ENCODE measurements at regions not wholly inside any gene's neighbourhood (a gene's known extent, or its start where the extent isn't known, plus 50 kb on each side); places are given as distances from the start of the nearest gene placed in this dataset.

DNA sequence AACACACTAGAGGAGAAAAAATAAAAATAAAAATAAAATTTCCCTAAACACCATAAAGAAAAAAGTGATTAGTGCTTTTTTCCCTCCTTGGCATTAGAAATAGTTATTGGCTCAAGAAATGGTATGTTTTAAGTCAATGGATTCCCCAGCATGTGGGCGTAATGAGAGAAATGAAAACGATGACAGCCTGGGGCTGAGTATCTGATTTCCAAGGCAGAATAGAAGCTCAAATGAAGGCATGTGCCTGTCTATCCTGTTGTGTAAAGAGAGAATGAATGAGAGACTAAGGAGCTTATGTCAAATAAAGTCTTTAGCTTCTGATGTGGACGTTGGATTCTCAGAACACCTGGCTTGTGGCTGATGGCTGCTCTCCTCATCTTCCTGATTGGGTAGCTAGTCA, 1408.4 kb upstream of the TMEM132C start:
- ATAC-seq (ENCODE audit: low read depth in 2 of 2), result no peak
- Mint-ChIP-seq H3K27me3 (no peaks in the 10 kb centered on the region), H3K4me1 (peaks cover 0 to 3% (median 0%) of the 10 kb centered on the region in 4 donors), H3K27ac (no peak overlapping the region), H3K9me3 (peaks cover 0 to 6% (median 3%) of the 10 kb centered on the region in 7 donors), H3K4me3 (no peak overlapping the region), H3K36me3 (no peaks in the 10 kb centered on the region)
- H3K4me1 ChIP-seq (ENCODE audit: control insufficient read depth, insufficient read depth, low read length, poor library complexity, severe bottlenecking), result no peaks in the 10 kb centered on the region
- DNase-seq, result no peak
- no peak overlapping the region for H3K4me3 ChIP-seq (ENCODE audit: low read depth, low read length)
- no peak overlapping the region for H3K27ac ChIP-seq (ENCODE audit: insufficient read depth, low read length, poor library complexity, severe bottlenecking)
- H3K36me3 ChIP-seq (ENCODE audit: control insufficient read depth, insufficient read depth, low read length), result no peaks in the 10 kb centered on the region
- H3K9me3 ChIP-seq (ENCODE audit: control insufficient read depth in 2 of 2, low read length in 2 of 2), result no peaks in the 10 kb centered on the region
- H3K27me3 ChIP-seq (ENCODE audit: control insufficient read depth, insufficient read depth, low read length), result no peaks in the 10 kb centered on the region

DNA sequence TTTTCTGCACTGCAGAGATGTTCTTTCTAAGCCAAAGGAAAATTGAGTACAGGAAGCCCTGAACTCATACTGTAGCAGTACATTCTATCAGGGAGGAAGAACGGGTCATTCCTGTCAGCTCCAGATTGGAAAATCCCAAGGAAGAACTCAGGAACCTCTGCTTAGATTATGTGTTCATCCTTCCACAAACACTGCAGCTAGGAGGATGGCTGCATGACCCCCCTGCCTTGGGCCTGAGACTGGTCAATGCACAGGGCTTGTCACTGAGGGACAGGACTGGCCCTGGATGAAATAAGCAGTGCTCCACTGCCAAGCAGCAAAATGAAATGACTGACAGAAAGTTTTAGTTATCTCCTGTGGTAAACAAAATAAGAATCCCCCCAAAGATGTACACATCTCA, 1406.8 kb upstream of the TMEM132C start:
- no peaks in the 10 kb centered on the region for H3K36me3 Mint-ChIP-seq
- no peak overlapping the region for H3K4me3 ChIP-seq (ENCODE audit: low read depth, low read length)
- no peaks in the 10 kb centered on the region for H3K27me3 Mint-ChIP-seq
- H3K27me3 ChIP-seq (ENCODE audit: control insufficient read depth, insufficient read depth, low read length), result no peaks in the 10 kb centered on the region
- H3K9me3 ChIP-seq (ENCODE audit: control insufficient read depth in 2 of 2, low read length in 2 of 2), result no peaks in the 10 kb centered on the region
- H3K9me3 Mint-ChIP-seq, result peaks cover 0 to 8% (median 1%) of the 10 kb centered on the region in 7 donors
- ATAC-seq (ENCODE audit: low read depth in 2 of 2) (no peak), DNase-seq (no peak)
- H3K36me3 ChIP-seq (ENCODE audit: control insufficient read depth, insufficient read depth, low read length), result no peaks in the 10 kb centered on the region
- no peaks in the 10 kb centered on the region for H3K4me1 Mint-ChIP-seq
- H3K4me1 ChIP-seq (ENCODE audit: control insufficient read depth, insufficient read depth, low read length, poor library complexity, severe bottlenecking), result no peaks in the 10 kb centered on the region
- H3K4me3 Mint-ChIP-seq, result no peak overlapping the region
- no peak overlapping the region for H3K27ac ChIP-seq (ENCODE audit: insufficient read depth, low read length, poor library complexity, severe bottlenecking)
- no peak overlapping the region for H3K27ac Mint-ChIP-seq

GRCh38 chr12:126862500-126862899, 1404.5 kb upstream of the TMEM132C start:
- ATAC-seq (ENCODE audit: low read depth in 2 of 2) (no peak), DNase-seq (no peak)
- H3K36me3 Mint-ChIP-seq, result no peaks in the 10 kb centered on the region
- no peaks in the 10 kb centered on the region for H3K27me3 Mint-ChIP-seq
- Histone ChIP-seq H3K4me1 (ENCODE audit: control insufficient read depth, insufficient read depth, low read length, poor library complexity, severe bottlenecking) (no peaks in the 10 kb centered on the region), H3K36me3 (ENCODE audit: control insufficient read depth, insufficient read depth, low read length) (no peaks in the 10 kb centered on the region), H3K4me3 (ENCODE audit: low read depth, low read length) (no peak overlapping the region), H3K27ac (ENCODE audit: insufficient read depth, low read length, poor library complexity, severe bottlenecking) (no peak overlapping the region), H3K27me3 (ENCODE audit: control insufficient read depth, insufficient read depth, low read length) (no peaks in the 10 kb centered on the region), H3K9me3 (ENCODE audit: control insufficient read depth in 2 of 2, low read length in 2 of 2) (no peaks in the 10 kb centered on the region)
- H3K4me3 Mint-ChIP-seq, result no peak overlapping the region
- no peaks in the 10 kb centered on the region for H3K4me1 Mint-ChIP-seq
- no peak overlapping the region for H3K27ac Mint-ChIP-seq
- peaks cover 0 to 12% (median 3%) of the 10 kb centered on the region in 7 donors for H3K9me3 Mint-ChIP-seq

DNA sequence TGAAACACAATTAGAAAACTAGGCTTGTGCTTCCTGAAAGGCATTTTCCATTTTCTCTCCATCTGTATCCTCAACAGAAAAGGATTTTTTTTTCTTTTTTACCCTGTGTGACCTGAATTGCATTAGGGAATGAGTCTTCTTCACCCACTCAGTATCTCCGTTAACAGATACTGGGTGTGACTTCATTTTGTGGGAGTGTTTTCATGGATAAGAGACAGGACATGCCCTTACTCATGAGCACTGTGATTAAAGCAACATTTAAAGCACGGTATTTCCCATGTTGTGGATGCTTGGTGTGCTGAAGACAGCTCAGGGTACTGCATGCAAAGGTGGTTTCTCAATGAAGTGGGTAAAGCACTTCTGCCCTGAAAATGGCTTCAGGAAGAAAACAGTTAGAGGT, 1397.3 kb upstream of the TMEM132C start:
- no peak for DNase-seq
- no peak overlapping the region for H3K4me3 Mint-ChIP-seq
- no peaks in the 10 kb centered on the region for H3K27me3 Mint-ChIP-seq
- no peak overlapping the region for H3K27ac Mint-ChIP-seq
- Histone ChIP-seq H3K4me3 (ENCODE audit: low read depth, low read length) (no peak overlapping the region), H3K27ac (ENCODE audit: insufficient read depth, low read length, poor library complexity, severe bottlenecking) (no peak overlapping the region), H3K4me1 (ENCODE audit: control insufficient read depth, insufficient read depth, low read length, poor library complexity, severe bottlenecking) (no peaks in the 10 kb centered on the region), H3K9me3 (ENCODE audit: control insufficient read depth in 2 of 2, low read length in 2 of 2) (peaks cover 0 to 2% of the 10 kb centered on the region in 2 experiments), H3K36me3 (ENCODE audit: control insufficient read depth, insufficient read depth, low read length) (no peaks in the 10 kb centered on the region), H3K27me3 (ENCODE audit: control insufficient read depth, insufficient read depth, low read length) (no peaks in the 10 kb centered on the region)
- ATAC-seq (ENCODE audit: low read depth in 2 of 2), result no peak
- H3K4me1 Mint-ChIP-seq, result no peaks in the 10 kb centered on the region
- peaks cover 0 to 6% (median 0%) of the 10 kb centered on the region in 7 donors for H3K9me3 Mint-ChIP-seq
- no peaks in the 10 kb centered on the region for H3K36me3 Mint-ChIP-seq

GRCh38 chr12:126873701-126874100, 1393.3 kb upstream of the TMEM132C start:
- Mint-ChIP-seq H3K4me1 (no peaks in the 10 kb centered on the region), H3K36me3 (no peaks in the 10 kb centered on the region), H3K4me3 (no peak overlapping the region), H3K27me3 (no peaks in the 10 kb centered on the region), H3K27ac (no peak overlapping the region), H3K9me3 (peaks cover 0 to 2% (median 0%) of the 10 kb centered on the region in 7 donors)
- no peak for DNase-seq
- Histone ChIP-seq H3K27ac (ENCODE audit: insufficient read depth, low read length, poor library complexity, severe bottlenecking) (no peak overlapping the region), H3K27me3 (ENCODE audit: control insufficient read depth, insufficient read depth, low read length) (no peaks in the 10 kb centered on the region), H3K36me3 (ENCODE audit: control insufficient read depth, insufficient read depth, low read length) (no peaks in the 10 kb centered on the region), H3K4me3 (ENCODE audit: low read depth, low read length) (no peak overlapping the region), H3K9me3 (ENCODE audit: control insufficient read depth in 2 of 2, low read length in 2 of 2) (peaks cover 0 to 2% of the 10 kb centered on the region in 2 experiments), H3K4me1 (ENCODE audit: control insufficient read depth, insufficient read depth, low read length, poor library complexity, severe bottlenecking) (no peaks in the 10 kb centered on the region)
- ATAC-seq (ENCODE audit: low read depth in 2 of 2), result no peak

DNA sequence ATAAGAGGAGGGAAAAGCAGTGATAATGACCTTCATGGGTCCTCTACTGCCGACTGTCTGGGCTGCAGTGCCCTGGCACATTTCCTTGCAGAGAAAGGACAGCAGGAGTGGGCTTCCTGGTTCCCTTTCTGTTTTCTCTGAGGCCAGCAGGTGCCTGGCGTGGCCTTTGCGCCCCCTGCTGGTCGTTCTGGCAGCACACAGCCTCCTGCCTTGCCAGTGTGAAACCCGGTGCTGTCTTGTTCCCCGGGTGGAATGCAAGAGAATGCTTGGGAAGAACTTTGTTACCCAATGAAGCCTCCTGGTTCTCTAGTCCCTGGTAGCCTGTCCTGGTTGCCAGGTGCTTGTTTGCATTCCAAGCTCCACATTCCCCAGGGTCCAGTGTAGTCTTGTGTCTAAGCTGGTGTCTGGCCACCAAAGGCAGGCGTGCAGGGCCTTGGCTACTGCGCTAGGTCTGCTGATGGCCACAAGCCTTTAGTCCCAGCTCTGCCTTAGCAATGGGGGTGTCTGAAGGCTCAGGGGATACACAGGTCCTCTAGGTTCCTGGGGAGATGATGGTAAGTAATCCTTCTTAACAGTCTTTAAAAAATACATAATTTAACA, 1392.4 kb upstream of the TMEM132C start:
- Mint-ChIP-seq H3K36me3 (no peaks in the 10 kb centered on the region), H3K27me3 (no peaks in the 10 kb centered on the region), H3K27ac (peak overlapping the region in 1 of 3 donors; percentile 52), H3K4me1 (no peaks in the 10 kb centered on the region), H3K9me3 (peaks cover 0 to 2% (median 0%) of the 10 kb centered on the region in 7 donors), H3K4me3 (no peak overlapping the region)
- Histone ChIP-seq H3K36me3 (ENCODE audit: control insufficient read depth, insufficient read depth, low read length) (no peaks in the 10 kb centered on the region), H3K9me3 (ENCODE audit: control insufficient read depth in 2 of 2, low read length in 2 of 2) (peaks cover 0 to 2% of the 10 kb centered on the region in 2 experiments), H3K4me3 (ENCODE audit: low read depth, low read length) (no peak overlapping the region), H3K27ac (ENCODE audit: insufficient read depth, low read length, poor library complexity, severe bottlenecking) (no peak overlapping the region), H3K27me3 (ENCODE audit: control insufficient read depth, insufficient read depth, low read length) (no peaks in the 10 kb centered on the region), H3K4me1 (ENCODE audit: control insufficient read depth, insufficient read depth, low read length, poor library complexity, severe bottlenecking) (no peaks in the 10 kb centered on the region)
- DNase-seq, result peak; percentile 8 to 27 (median 26)
- ATAC-seq (ENCODE audit: low read depth in 2 of 2), result no peak

DNA sequence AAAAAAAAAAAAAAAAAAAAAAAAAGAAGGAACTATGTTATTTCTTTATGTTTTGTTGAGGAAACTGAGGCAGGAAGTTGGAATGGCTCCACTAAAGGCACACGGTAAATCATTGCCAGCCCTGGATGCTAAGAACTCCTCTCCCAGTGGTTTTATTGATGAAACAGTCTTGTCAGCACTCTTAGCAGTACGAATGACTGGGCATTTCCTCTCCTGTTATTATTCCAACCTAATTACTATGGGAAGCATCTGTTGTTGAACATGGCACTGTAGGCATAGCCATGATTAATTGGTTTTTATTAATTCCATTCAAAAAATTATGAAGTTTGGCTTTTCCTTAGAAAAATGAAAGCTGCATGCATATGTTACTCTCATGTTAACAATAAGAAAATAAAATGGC, 1387.1 kb upstream of the TMEM132C start:
- H3K36me3 Mint-ChIP-seq, result no peaks in the 10 kb centered on the region
- peaks cover 0 to 4% (median 0%) of the 10 kb centered on the region in 7 donors for H3K9me3 Mint-ChIP-seq
- Histone ChIP-seq H3K27me3 (ENCODE audit: control insufficient read depth, insufficient read depth, low read length) (no peaks in the 10 kb centered on the region), H3K36me3 (ENCODE audit: control insufficient read depth, insufficient read depth, low read length) (no peaks in the 10 kb centered on the region), H3K4me1 (ENCODE audit: control insufficient read depth, insufficient read depth, low read length, poor library complexity, severe bottlenecking) (no peaks in the 10 kb centered on the region), H3K9me3 (ENCODE audit: control insufficient read depth in 2 of 2, low read length in 2 of 2) (no peaks in the 10 kb centered on the region), H3K27ac (ENCODE audit: insufficient read depth, low read length, poor library complexity, severe bottlenecking) (no peak overlapping the region), H3K4me3 (ENCODE audit: low read depth, low read length) (no peak overlapping the region)
- no peaks in the 10 kb centered on the region for H3K27me3 Mint-ChIP-seq
- ATAC-seq (ENCODE audit: low read depth in 2 of 2) (no peak), DNase-seq (no peak)
- no peak overlapping the region for H3K4me3 Mint-ChIP-seq
- no peaks in the 10 kb centered on the region for H3K4me1 Mint-ChIP-seq
- no peak overlapping the region for H3K27ac Mint-ChIP-seq

DNA sequence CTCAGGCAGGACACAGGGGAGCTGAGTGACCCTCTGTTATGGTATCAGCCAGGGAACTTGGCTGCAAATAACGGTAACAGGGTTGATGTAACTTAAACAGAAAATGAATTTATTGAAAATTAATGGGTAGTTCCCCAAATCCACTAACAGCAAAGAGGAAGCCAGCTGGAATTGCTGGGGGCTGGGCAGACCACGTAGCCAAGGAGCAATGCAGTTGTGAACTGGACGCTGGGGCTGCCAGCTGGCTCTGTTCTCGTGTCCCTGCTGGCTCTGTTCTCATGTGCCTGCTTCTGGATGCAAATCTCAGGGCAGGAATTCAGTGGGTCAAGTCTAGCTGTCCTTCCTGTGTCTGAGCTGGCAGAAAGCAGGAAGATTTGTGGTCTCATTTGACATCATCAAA, 1383.3 kb upstream of the TMEM132C start:
- H3K36me3 Mint-ChIP-seq, result no peaks in the 10 kb centered on the region
- no peaks in the 10 kb centered on the region for H3K9me3 ChIP-seq (ENCODE audit: control insufficient read depth in 2 of 2, low read length in 2 of 2)
- no peak overlapping the region for H3K27ac Mint-ChIP-seq
- H3K4me3 Mint-ChIP-seq, result no peak overlapping the region
- ATAC-seq (ENCODE audit: low read depth in 2 of 2), result no peak
- no peaks in the 10 kb centered on the region for H3K36me3 ChIP-seq (ENCODE audit: control insufficient read depth, insufficient read depth, low read length)
- DNase-seq, result no peak
- H3K4me3 ChIP-seq (ENCODE audit: low read depth, low read length), result no peak overlapping the region
- H3K4me1 ChIP-seq (ENCODE audit: control insufficient read depth, insufficient read depth, low read length, poor library complexity, severe bottlenecking), result no peaks in the 10 kb centered on the region
- peaks cover 0 to 5% (median 0%) of the 10 kb centered on the region in 7 donors for H3K9me3 Mint-ChIP-seq
- H3K27me3 ChIP-seq (ENCODE audit: control insufficient read depth, insufficient read depth, low read length), result no peaks in the 10 kb centered on the region
- no peaks in the 10 kb centered on the region for H3K4me1 Mint-ChIP-seq
- H3K27ac ChIP-seq (ENCODE audit: insufficient read depth, low read length, poor library complexity, severe bottlenecking), result no peak overlapping the region
- H3K27me3 Mint-ChIP-seq, result no peaks in the 10 kb centered on the region
